Ecto neural progenitor cell (in vitro differentiated cells): ENCODE measurements at regions not wholly inside any gene's neighbourhood (a gene's known extent, or its start where the extent isn't known, plus 50 kb on each side); places are given as distances from the start of the nearest gene placed in this dataset.

ENCODE experiments used
- DNase-seq: peaks from one replicate; pipeline ENCODE4 v3.0.0-alpha.2; 2018; ENCODE audit warnings: low spot score

- no peak for DNase-seq
These were observed 53.6 kb upstream of the SGCD start for GRCh38 chr5:156273325-156273724.

- DNase-seq: no peak
These were observed 52.5 kb upstream of the SGCD start for GRCh38 chr5:156274453-156274852.
